ENCODE measurements at regions not wholly inside any gene's neighbourhood (a gene's known extent, or its start where the extent isn't known, plus 50 kb on each side); places are given as distances from the start of the nearest gene placed in this dataset.

GRCh38 chr17:77854083-77854758 lies 104.3 kb upstream of the TNRC6C start:
- Histone ChIP-seq H3K27me3 (ENCODE audit: insufficient read depth, poor library complexity, severe bottlenecking) (peaks cover 3% of the 10 kb centered on the region), H3K4me3 (ENCODE audit: severe bottlenecking) (no peak overlapping the region), H3K36me3 (ENCODE audit: low read depth) (no peaks in the 10 kb centered on the region), H3K4me1 (ENCODE audit: insufficient read depth, poor library complexity, severe bottlenecking) (no peaks in the 10 kb centered on the region), H3K9me3 (ENCODE audit: severe bottlenecking) (no peaks in the 10 kb centered on the region), H3K27ac (ENCODE audit: poor library complexity, severe bottlenecking) (no peak overlapping the region)
- TF ChIP-seq, protein P1, sequence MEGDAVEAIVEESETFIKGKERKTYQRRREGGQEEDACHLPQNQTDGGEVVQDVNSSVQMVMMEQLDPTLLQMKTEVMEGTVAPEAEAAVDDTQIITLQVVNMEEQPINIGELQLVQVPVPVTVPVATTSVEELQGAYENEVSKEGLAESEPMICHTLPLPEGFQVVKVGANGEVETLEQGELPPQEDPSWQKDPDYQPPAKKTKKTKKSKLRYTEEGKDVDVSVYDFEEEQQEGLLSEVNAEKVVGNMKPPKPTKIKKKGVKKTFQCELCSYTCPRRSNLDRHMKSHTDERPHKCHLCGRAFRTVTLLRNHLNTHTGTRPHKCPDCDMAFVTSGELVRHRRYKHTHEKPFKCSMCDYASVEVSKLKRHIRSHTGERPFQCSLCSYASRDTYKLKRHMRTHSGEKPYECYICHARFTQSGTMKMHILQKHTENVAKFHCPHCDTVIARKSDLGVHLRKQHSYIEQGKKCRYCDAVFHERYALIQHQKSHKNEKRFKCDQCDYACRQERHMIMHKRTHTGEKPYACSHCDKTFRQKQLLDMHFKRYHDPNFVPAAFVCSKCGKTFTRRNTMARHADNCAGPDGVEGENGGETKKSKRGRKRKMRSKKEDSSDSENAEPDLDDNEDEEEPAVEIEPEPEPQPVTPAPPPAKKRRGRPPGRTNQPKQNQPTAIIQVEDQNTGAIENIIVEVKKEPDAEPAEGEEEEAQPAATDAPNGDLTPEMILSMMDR (IDR thresholded peaks at IDR 0.05; ENCODE audit: poor library complexity, severe bottlenecking): no peak
- DNase-seq (ENCODE audit: low spot score) (no peak), ATAC-seq (ENCODE audit: low read depth) (no peak)

- Histone ChIP-seq H3K36me3 (ENCODE audit: low read depth) (no peaks in the 10 kb centered on the region), H3K4me1 (ENCODE audit: insufficient read depth, poor library complexity, severe bottlenecking) (no peaks in the 10 kb centered on the region), H3K4me3 (ENCODE audit: severe bottlenecking) (no peak overlapping the region), H3K27ac (ENCODE audit: poor library complexity, severe bottlenecking) (no peak overlapping the region), H3K9me3 (ENCODE audit: severe bottlenecking) (no peaks in the 10 kb centered on the region), H3K27me3 (ENCODE audit: insufficient read depth, poor library complexity, severe bottlenecking) (peaks cover 3% of the 10 kb centered on the region)
- TF ChIP-seq, protein P1 (IDR thresholded peaks at IDR 0.05; ENCODE audit: poor library complexity, severe bottlenecking): no peak
- no peak for DNase-seq (ENCODE audit: low spot score)
- no peak for ATAC-seq (ENCODE audit: low read depth)
These were observed 103.5 kb upstream of the TNRC6C start for GRCh38 chr17:77854759-77855745.

DNA sequence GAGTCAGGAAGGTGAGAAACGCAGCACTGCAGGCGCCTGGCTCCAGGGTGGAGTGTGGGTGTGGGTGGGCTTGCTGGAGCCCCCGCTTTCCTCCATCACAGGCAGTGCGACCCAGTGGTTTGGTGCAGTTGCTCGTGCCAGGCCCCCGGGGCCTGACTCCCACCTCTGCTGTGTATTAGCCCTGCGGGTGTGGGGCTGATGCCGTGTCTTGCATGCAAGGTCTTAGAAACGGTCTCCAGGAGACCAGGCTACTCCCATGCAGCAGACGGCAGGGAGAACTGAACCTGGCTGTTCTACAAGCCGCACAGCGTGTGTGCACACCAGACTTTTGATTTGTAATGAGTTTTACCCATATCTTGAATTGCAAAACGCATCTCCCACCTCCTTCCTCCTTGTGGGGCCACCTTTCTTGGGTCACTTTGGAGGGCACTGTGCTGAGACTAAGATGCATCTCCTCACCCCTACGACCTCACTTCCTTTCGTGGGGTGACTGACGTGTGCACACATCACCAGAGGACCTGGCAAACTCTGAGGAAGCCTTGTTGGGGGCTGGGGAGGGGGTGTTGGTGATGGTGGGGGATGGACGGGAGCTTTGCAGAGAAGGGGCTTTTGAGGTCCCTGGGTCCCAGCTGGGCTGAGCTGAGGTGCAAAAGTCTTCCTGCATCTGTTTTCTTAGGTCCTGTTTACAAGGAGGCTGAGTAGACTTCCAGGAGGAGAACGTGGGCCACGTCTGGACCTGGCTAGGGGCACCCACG lies 101.8 kb upstream of the TNRC6C start:
- Histone ChIP-seq H3K4me1 (ENCODE audit: insufficient read depth, poor library complexity, severe bottlenecking) (no peaks in the 10 kb centered on the region), H3K4me3 (ENCODE audit: severe bottlenecking) (no peak overlapping the region), H3K27me3 (ENCODE audit: insufficient read depth, poor library complexity, severe bottlenecking) (peaks cover 7% of the 10 kb centered on the region), H3K9me3 (ENCODE audit: severe bottlenecking) (no peaks in the 10 kb centered on the region), H3K27ac (ENCODE audit: poor library complexity, severe bottlenecking) (no peak overlapping the region), H3K36me3 (ENCODE audit: low read depth) (no peaks in the 10 kb centered on the region)
- DNase-seq (ENCODE audit: low spot score) (no peak), ATAC-seq (ENCODE audit: low read depth) (no peak)
- TF ChIP-seq, protein P1 (IDR thresholded peaks at IDR 0.05; ENCODE audit: poor library complexity, severe bottlenecking): no peak

DNA sequence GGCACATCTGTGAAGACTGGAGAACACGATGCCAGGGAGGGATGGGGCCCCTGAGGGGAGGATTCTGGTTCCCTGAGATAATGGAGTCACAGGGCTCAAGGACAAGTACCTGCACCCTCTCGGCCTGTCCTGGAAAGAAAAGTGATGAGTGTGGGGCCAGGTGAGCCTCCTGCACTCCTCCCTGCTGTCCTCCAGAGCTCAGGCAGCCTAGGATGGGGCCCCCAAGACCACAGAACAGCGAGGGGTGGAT lies 101.3 kb upstream of the TNRC6C start:
- TF ChIP-seq, protein P1 (IDR thresholded peaks at IDR 0.05; ENCODE audit: poor library complexity, severe bottlenecking): no peak
- Histone ChIP-seq H3K4me1 (ENCODE audit: insufficient read depth, poor library complexity, severe bottlenecking) (no peaks in the 10 kb centered on the region), H3K27me3 (ENCODE audit: insufficient read depth, poor library complexity, severe bottlenecking) (peaks cover 7% of the 10 kb centered on the region), H3K4me3 (ENCODE audit: severe bottlenecking) (no peak overlapping the region), H3K36me3 (ENCODE audit: low read depth) (no peaks in the 10 kb centered on the region), H3K27ac (ENCODE audit: poor library complexity, severe bottlenecking) (no peak overlapping the region), H3K9me3 (ENCODE audit: severe bottlenecking) (no peaks in the 10 kb centered on the region)
- DNase-seq (ENCODE audit: low spot score) (no peak), ATAC-seq (ENCODE audit: low read depth) (no peak)

Measured in RWPE2 (cell line).